A673 (cell line): ENCODE measurements at regions not wholly inside any gene's neighbourhood (a gene's known extent, or its start where the extent isn't known, plus 50 kb on each side); places are given as distances from the start of the nearest gene placed in this dataset.

Experiments
- BruUV-seq: library from RNA; stranded (reverse); fragments of 400-500 nt; replicated peaks from 2 replicates; lab custom pipeline; 2021; lab: Mats Ljungman, UMichigan
- CTCF ChIA-PET: fragments of 300-600 bp; sonication (Branson Sonifier 250); formaldehyde crosslinking; loops from one replicate; lab custom pipeline; 2022; ENCODE audit warnings: antibody characterized with exemption; lab: Charles Lee
- POLR2A ChIA-PET: fragments of 300-600 bp; sonication (Branson Sonifier 250); formaldehyde crosslinking; loops from one replicate; lab custom pipeline; 2022; ENCODE audit warnings: antibody characterized with exemption; ENCODE audit not compliant: low non-redundant PET; lab: Charles Lee
- DNase-seq: peaks from one replicate; pipeline ENCODE4 v3.0.0-alpha.2; 2015; ENCODE audit warnings: low spot score
- H3K27ac ChIP-seq: fragments of 200-600 bp; sonication (generic); 2 replicates; pipeline ENCODE4 v1.5.1; 2016; ENCODE audit warnings: mixed run types, low read depth, mild to moderate bottlenecking, mixed read lengths, antibody characterized with exemption, low read length; ENCODE audit not compliant: poor library complexity, severe bottlenecking
- H3K27me3 ChIP-seq: fragments of 200-600 bp; sonication (generic); replicated peaks from 2 replicates; pipeline ENCODE4 v1.6.1; 2017; ENCODE audit warnings: mixed run types, low read depth, mild to moderate bottlenecking, mixed read lengths, antibody characterized with exemption, low read length; ENCODE audit not compliant: insufficient read depth, poor library complexity
- H3K36me3 ChIP-seq: fragments of 200-600 bp; sonication (generic); 2 replicates; pipeline ENCODE4 v1.6.1; 2016; ENCODE audit warnings: mixed run types, mild to moderate bottlenecking, mixed read lengths, antibody characterized with exemption, low read length; ENCODE audit not compliant: insufficient read depth, poor library complexity, severe bottlenecking
- H3K4me1 ChIP-seq: fragments of 200-600 bp; sonication (generic); 2 replicates; pipeline ENCODE4 v1.6.1; 2017; ENCODE audit warnings: mixed run types, mild to moderate bottlenecking, mixed read lengths, antibody characterized with exemption, low read length; ENCODE audit not compliant: insufficient read depth, poor library complexity, severe bottlenecking
- H3K4me3 ChIP-seq: fragments of 200-600 bp; sonication (generic); 2 replicates; pipeline ENCODE4 v1.5.1; 2016; ENCODE audit warnings: low read depth, mixed run types, mild to moderate bottlenecking, mixed read lengths, low read length; ENCODE audit not compliant: poor library complexity, severe bottlenecking
- H3K9me3 ChIP-seq: fragments of 200-600 bp; sonication (generic); 2 replicates; pipeline ENCODE4 v1.6.1; 2016; ENCODE audit warnings: mixed run types, low read depth, mild to moderate bottlenecking, mixed read lengths, antibody characterized with exemption, low read length; ENCODE audit not compliant: poor library complexity, severe bottlenecking
- CTCF ChIP-seq: fragments of 300-800, 200-600 bp; sonication (generic); conservative IDR thresholded peaks from 2 replicates; pipeline ENCODE4 v1.5.1; 2017; ENCODE audit warnings: low read depth, mild to moderate bottlenecking, antibody characterized with exemption, low read length, moderate library complexity, mixed read lengths
- EZH2 ChIP-seq: fragments of 200-600 bp; sonication (generic); IDR thresholded peaks from 2 replicates; pipeline ENCODE4 v1.6.1; 2017; ENCODE audit warnings: borderline replicate concordance, low read depth, mild to moderate bottlenecking, mixed read lengths, antibody characterized with exemption, low read length; ENCODE audit not compliant: poor library complexity, severe bottlenecking
- intact Hi-C: fragments of 100-400 bp; cut with micrococcal nuclease; formaldehyde crosslinking; loops from one replicate; pipeline ENCODE4 v1.10.0; 2022; ENCODE audit not compliant: unreplicated experiment

GRCh38 chr20:51236421-51236820 is 213.5 kb upstream of the KCNG1 start:
- POLR2A ChIA-PET: no interaction called here
- H3K4me3 ChIP-seq: no peak overlapping the region
- peaks cover 6% of the 10 kb centered on the region for H3K27me3 ChIP-seq
- no TSS peak for BruUV-seq
- H3K27ac ChIP-seq: no peak overlapping the region
- no peaks in the 10 kb centered on the region for H3K4me1 ChIP-seq
- H3K36me3 ChIP-seq: no peaks in the 10 kb centered on the region
- TF ChIP-seq CTCF (no peak), EZH2 (no peak)
- CTCF ChIA-PET: no interaction called here
- no peak for DNase-seq
- intact Hi-C loops: no loop called here
- no peaks in the 10 kb centered on the region for H3K9me3 ChIP-seq

- Histone ChIP-seq H3K4me1 (no peaks in the 10 kb centered on the region), H3K9me3 (no peaks in the 10 kb centered on the region), H3K36me3 (no peaks in the 10 kb centered on the region), H3K4me3 (no peak overlapping the region), H3K27ac (no peak overlapping the region), H3K27me3 (peaks cover 8% of the 10 kb centered on the region)
- POLR2A ChIA-PET: no interaction called here
- intact Hi-C loops: no loop called here
- TF ChIP-seq CTCF (no peak), EZH2 (no peak)
- no TSS peak for BruUV-seq
- DNase-seq: no peak
- CTCF ChIA-PET: interaction anchor here (0.6 kb wide), 1 partner anchor 585 kb away, joined by 5 read pairs; no protein-coding TSS in a partner anchor
These were observed 210.4 kb upstream of the KCNG1 start for GRCh38 chr20:51233345-51233744.

GRCh38 chr20:51230727-51231126 is 207.8 kb upstream of the KCNG1 start:
- ChIA-PET POLR2A (no interaction called here), CTCF (no interaction called here)
- no peaks in the 10 kb centered on the region for H3K36me3 ChIP-seq
- DNase-seq: no peak
- BruUV-seq: no TSS peak
- H3K4me3 ChIP-seq: no peak overlapping the region
- no peaks in the 10 kb centered on the region for H3K9me3 ChIP-seq
- TF ChIP-seq EZH2: no peak
- no peak for TF ChIP-seq CTCF
- no peaks in the 10 kb centered on the region for H3K4me1 ChIP-seq
- H3K27ac ChIP-seq: no peak overlapping the region
- intact Hi-C loops: no loop called here
- peaks cover 8% of the 10 kb centered on the region for H3K27me3 ChIP-seq
